Activated T-helper 2 cell treated with anti-CD3 and anti-CD28 coated beads, Interferon-gamma antibody, Interleukin-2, Interleukin-4, amounts not matched to agents 10 μg/mL and 5 μg/mL and 100 μg/mL, durations not matched to agents 14 hours and 24 hours and 36 hours (primary cell): ENCODE measurements at regions not wholly inside any gene's neighbourhood (a gene's known extent, or its start where the extent isn't known, plus 50 kb on each side); places are given as distances from the start of the nearest gene placed in this dataset.

Source experiments
- DNase-seq: peaks from one replicate; pipeline ENCODE4 v3.0.0; 2021; ENCODE audit warnings: low spot score
- H3K27ac Mint-ChIP-seq: one replicate; pipeline ENCODE4 v1.8.0; 2021; ENCODE audit warnings: mixed read lengths
- H3K27me3 Mint-ChIP-seq: one replicate; pipeline ENCODE4 v1.8.0; 2021; ENCODE audit warnings: low read depth, mixed read lengths
- H3K36me3 Mint-ChIP-seq: one replicate; pipeline ENCODE4 v1.8.0; 2021; ENCODE audit warnings: low read depth, mixed read lengths
- H3K4me1 Mint-ChIP-seq: one replicate; pipeline ENCODE4 v1.8.0; 2021; ENCODE audit warnings: low read depth, mixed read lengths
- H3K4me3 Mint-ChIP-seq: one replicate; pipeline ENCODE4 v1.8.0; 2021; ENCODE audit warnings: low read depth, mild to moderate bottlenecking, moderate library complexity, mixed read lengths
- H3K9me3 Mint-ChIP-seq: one replicate; pipeline ENCODE4 v1.8.0; 2021; ENCODE audit warnings: mixed read lengths
- intact Hi-C: fragments of 100-400 bp; cut with micrococcal nuclease; formaldehyde crosslinking; loops from one replicate; pipeline ENCODE4 v1.15.1; 2023

DNA sequence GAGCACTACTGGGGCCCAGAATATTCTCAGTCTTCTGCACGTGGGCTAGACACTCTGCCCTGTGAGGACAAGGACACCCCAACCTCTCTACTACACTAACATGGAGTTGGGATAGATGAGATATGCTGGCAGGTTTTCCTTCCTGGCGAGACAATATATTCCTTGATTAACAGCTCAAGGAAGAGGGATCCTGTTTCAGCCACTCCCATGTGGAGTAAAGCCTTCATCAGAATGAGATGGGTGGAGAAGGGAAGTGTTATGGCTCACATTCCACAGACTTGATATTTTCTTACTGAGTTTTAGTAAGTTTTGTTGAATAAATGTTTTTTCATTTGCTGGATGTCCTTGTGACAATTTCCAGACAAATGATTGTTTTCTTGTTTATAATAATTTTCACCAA is 1187.6 kb downstream of the CDH12 start:
- Mint-ChIP-seq H3K36me3 (no peaks in the 10 kb centered on the region), H3K4me3 (no peak overlapping the region), H3K27me3 (no peaks in the 10 kb centered on the region), H3K4me1 (no peaks in the 10 kb centered on the region), H3K27ac (no peak overlapping the region), H3K9me3 (peaks cover 41% of the 10 kb centered on the region)
- intact Hi-C loops: no loop called here
- DNase-seq: no peak

GRCh38 chr5:21663082-21663481 is 1190.1 kb downstream of the CDH12 start:
- Mint-ChIP-seq H3K27me3 (no peaks in the 10 kb centered on the region), H3K36me3 (no peaks in the 10 kb centered on the region), H3K27ac (no peak overlapping the region)

DNA sequence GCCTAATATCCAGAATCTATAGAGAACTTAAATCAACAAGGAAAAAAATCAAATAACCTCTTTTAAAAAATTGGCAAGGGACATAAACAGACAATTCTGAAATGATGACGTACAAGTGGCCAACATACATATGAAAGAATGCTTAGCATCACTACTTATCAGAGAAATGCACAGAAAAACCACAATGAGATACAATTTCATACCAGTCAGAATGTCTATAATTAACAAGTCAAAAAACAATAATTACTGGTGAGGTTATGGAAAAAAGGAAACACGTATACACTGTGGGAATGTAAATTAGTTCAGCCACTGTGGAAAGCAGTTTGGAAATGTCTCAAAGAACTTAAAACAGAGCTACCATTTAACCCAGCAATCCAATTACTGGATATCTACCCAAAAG is 1192.0 kb downstream of the CDH12 start:
- H3K4me1 Mint-ChIP-seq: no peaks in the 10 kb centered on the region

More at GRCh38 chr5:21663082-21663481, 1190.1 kb downstream of the CDH12 start:
- DNase-seq: no peak
- Mint-ChIP-seq H3K4me1 (no peaks in the 10 kb centered on the region), H3K4me3 (no peak overlapping the region), H3K9me3 (peaks cover 45% of the 10 kb centered on the region)
- intact Hi-C loops: no loop called here

DNA sequence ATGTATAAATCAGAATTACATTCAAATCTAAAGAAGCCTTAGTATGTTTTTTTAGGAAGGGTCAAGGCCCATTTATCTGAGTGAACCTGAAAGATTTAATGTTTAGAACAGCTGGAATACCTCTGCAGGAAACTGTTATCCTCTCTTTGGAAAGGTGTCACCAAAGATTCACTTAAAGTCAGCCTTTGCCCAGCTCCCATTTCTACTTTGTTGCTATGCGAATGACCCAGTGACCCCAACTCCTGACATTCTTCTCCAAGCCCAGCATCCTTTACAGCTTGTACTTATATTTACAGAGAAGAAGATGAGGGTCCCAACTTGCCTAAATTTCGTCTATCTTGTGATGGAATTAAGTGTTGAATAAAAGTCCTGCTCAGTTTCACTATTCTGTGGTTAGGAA is 1198.6 kb downstream of the CDH12 start:
- Mint-ChIP-seq H3K27me3 (no peaks in the 10 kb centered on the region), H3K27ac (no peak overlapping the region), H3K4me3 (no peak overlapping the region), H3K36me3 (no peaks in the 10 kb centered on the region), H3K9me3 (peaks cover 4% of the 10 kb centered on the region), H3K4me1 (no peaks in the 10 kb centered on the region)
- intact Hi-C loops: no loop called here
- no peak for DNase-seq

More for the DNA sequence above, 1192.0 kb downstream of the CDH12 start:
- intact Hi-C loops: no loop called here
- peaks cover 45% of the 10 kb centered on the region for H3K9me3 Mint-ChIP-seq
- H3K36me3 Mint-ChIP-seq: no peaks in the 10 kb centered on the region
- DNase-seq: no peak
- H3K27me3 Mint-ChIP-seq: no peaks in the 10 kb centered on the region
- H3K4me3 Mint-ChIP-seq: no peak overlapping the region
- H3K27ac Mint-ChIP-seq: no peak overlapping the region

- no peaks in the 10 kb centered on the region for H3K27me3 Mint-ChIP-seq
- no peaks in the 10 kb centered on the region for H3K4me1 Mint-ChIP-seq
- H3K27ac Mint-ChIP-seq: no peak overlapping the region
- DNase-seq: no peak
- peaks cover 4% of the 10 kb centered on the region for H3K9me3 Mint-ChIP-seq
- no peaks in the 10 kb centered on the region for H3K36me3 Mint-ChIP-seq
- intact Hi-C loops: no loop called here
- no peak overlapping the region for H3K4me3 Mint-ChIP-seq
These were observed 1203.2 kb downstream of the CDH12 start for GRCh38 chr5:21649969-21650368.

DNA sequence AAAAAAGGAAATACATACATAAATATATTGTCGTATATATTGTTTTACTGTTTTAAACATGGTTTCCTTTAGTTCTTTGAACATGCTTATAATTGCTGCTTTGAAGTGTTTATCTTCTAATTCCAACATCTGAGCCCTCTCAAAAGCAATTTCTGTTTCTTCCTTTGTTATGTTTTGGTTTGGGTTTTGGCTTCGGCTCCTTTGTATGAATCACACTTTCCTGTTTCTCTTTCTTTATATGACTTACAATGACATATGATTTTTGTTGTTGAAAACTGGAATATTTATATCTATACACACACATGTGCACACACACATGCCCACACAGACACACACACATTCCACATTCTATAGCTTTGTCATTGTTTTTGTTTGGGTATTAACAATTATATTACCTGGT is 1206.7 kb downstream of the CDH12 start:
- H3K4me3 Mint-ChIP-seq: no peak overlapping the region
- H3K36me3 Mint-ChIP-seq: no peaks in the 10 kb centered on the region
- H3K27me3 Mint-ChIP-seq: no peaks in the 10 kb centered on the region
- DNase-seq: no peak
- intact Hi-C loops: no loop called here
- H3K9me3 Mint-ChIP-seq: peaks cover 4% of the 10 kb centered on the region
- H3K4me1 Mint-ChIP-seq: no peaks in the 10 kb centered on the region
- no peak overlapping the region for H3K27ac Mint-ChIP-seq

DNA sequence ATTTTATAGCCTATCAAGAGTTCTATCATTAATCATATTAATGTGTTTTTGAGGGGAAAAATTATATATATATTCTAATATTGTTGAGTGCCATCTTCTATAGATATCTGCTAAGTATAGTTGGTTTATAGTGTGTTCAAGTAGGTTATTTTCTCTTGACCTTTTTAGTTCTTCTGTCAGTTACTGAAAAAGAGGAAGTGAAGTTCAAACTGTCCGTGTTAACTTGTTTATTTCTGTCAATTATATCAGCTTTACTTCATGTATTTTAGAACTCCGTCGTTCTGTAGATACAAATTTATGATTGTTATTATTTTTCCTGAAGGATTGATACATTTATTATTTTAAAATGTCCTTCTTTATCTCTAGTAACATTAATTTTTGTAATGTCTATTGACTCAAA is 1209.1 kb downstream of the CDH12 start:
- H3K9me3 Mint-ChIP-seq: peaks cover 4% of the 10 kb centered on the region
- no peak overlapping the region for H3K27ac Mint-ChIP-seq
- H3K36me3 Mint-ChIP-seq: no peaks in the 10 kb centered on the region
- intact Hi-C loops: no loop called here
- H3K4me1 Mint-ChIP-seq: no peaks in the 10 kb centered on the region
- no peaks in the 10 kb centered on the region for H3K27me3 Mint-ChIP-seq
- no peak overlapping the region for H3K4me3 Mint-ChIP-seq
- DNase-seq: no peak

GRCh38 chr5:21642312-21642711 is 1210.8 kb downstream of the CDH12 start:
- Mint-ChIP-seq H3K4me3 (no peak overlapping the region), H3K36me3 (no peaks in the 10 kb centered on the region), H3K9me3 (peaks cover 4% of the 10 kb centered on the region), H3K27ac (no peak overlapping the region), H3K27me3 (no peaks in the 10 kb centered on the region), H3K4me1 (no peaks in the 10 kb centered on the region)
- no peak for DNase-seq
- intact Hi-C loops: no loop called here

DNA sequence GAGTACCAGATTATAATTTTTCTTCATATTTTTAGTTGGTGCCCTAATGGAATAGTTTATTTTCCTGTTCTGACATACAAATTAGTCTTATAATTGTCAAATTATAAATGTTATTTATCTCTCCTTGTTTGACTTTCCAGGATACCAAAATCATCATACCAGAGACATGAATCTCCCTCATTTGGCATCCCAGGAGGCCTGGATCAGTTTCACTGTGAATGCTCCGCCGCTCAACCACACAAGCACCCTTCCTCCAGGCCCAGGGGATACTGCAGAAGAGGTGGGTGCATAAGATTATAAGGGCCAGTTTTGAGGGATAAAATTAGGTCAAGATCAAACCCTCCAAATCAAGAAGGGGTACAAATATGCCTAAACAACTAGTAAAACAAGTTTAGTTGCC is 1229.3 kb downstream of the CDH12 start:
- Mint-ChIP-seq H3K27ac (no peak overlapping the region), H3K9me3 (peaks cover 28% of the 10 kb centered on the region), H3K27me3 (no peaks in the 10 kb centered on the region), H3K4me1 (no peaks in the 10 kb centered on the region), H3K36me3 (no peaks in the 10 kb centered on the region), H3K4me3 (no peak overlapping the region)
- no peak for DNase-seq
- intact Hi-C loops: no loop called here

DNA sequence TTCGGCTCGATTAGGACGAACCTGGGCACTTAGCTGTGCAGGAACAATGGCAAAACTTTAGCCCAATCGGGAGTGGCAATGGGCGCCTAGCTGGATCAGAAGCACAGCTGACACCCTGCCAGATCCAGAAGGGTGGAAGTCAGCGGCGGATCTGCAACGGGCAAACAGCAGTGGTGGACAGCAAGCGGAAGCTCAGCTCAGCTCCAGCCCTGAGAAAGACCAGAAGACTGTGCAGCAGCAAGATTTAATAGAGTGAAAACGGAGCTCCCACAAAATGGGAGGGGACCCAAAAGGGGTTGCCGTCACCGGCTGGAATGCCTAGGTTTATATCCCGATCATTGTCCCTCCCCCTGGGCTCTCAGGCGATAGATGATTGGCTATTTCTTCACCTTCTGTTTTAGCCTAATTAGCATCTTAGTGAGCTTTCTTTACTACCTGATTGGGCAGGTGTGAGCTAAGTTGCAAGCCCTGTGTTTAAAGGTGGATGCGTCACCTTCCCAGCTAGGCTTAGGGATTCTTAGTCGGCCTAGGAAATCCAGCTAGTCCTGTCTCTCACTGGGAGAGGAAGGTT is 1237.9 kb downstream of the CDH12 start:
- no peaks in the 10 kb centered on the region for H3K4me1 Mint-ChIP-seq
- no peaks in the 10 kb centered on the region for H3K27me3 Mint-ChIP-seq
- H3K9me3 Mint-ChIP-seq: peaks cover 12% of the 10 kb centered on the region
- no peak overlapping the region for H3K27ac Mint-ChIP-seq
- intact Hi-C loops: no loop called here
- no peak for DNase-seq
- H3K36me3 Mint-ChIP-seq: no peaks in the 10 kb centered on the region
- H3K4me3 Mint-ChIP-seq: no peak overlapping the region

DNA sequence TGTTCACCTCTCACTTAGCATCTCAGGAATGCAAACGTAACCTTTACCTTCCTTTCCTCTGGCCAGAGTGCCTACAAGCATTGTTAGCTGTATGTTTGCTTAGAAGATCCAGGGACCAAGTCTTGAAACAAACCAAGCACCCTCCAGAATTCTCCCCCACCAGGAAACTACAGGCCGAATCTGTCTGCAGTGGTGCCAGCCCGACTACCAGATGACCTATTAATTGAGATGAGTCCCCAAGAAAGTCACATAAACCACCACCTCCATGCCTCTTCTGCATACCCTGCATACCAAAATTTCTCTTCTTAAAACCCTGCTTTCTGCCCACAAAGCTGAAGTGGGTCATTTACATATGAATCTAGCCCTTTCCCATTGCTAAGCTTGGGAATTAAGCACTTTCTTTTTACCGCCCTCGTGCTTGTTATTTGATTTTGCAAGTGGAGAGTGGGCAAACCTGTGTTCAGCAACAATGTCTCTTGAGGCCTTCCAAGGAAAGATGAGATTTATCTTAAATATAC is 1239.1 kb downstream of the CDH12 start:
- Mint-ChIP-seq H3K36me3 (no peaks in the 10 kb centered on the region), H3K4me1 (no peaks in the 10 kb centered on the region), H3K4me3 (no peak overlapping the region), H3K9me3 (peaks cover 8% of the 10 kb centered on the region), H3K27ac (no peak overlapping the region), H3K27me3 (no peaks in the 10 kb centered on the region)
- intact Hi-C loops: no loop called here
- DNase-seq: no peak

- no peak overlapping the region for H3K4me3 Mint-ChIP-seq
- H3K27ac Mint-ChIP-seq: no peak overlapping the region
- DNase-seq: no peak
- H3K9me3 Mint-ChIP-seq: no peaks in the 10 kb centered on the region
- H3K27me3 Mint-ChIP-seq: no peaks in the 10 kb centered on the region
- no peaks in the 10 kb centered on the region for H3K4me1 Mint-ChIP-seq
- H3K36me3 Mint-ChIP-seq: no peaks in the 10 kb centered on the region
- intact Hi-C loops: no loop called here
These were observed 1249.3 kb downstream of the CDH12 start for GRCh38 chr5:21603796-21604195.

DNA sequence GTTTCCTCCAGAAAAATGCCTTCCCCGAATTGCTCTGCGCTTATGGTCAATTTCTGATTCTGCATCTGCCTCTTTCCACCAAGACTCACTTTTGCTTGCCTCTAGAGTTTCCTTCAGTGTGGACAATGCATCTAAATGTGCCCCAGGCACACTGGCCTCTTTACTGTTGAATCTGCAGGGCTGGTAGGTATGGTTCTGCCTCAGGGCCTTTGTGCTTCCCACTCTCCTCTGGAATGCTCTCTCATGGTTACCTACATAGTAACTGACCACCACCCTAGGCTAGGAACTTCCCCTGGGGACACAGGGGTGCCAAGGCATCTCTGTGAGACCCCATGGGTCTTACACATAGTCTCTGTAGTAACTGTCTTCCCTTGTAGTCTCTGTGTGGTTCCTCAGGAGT is 1258.6 kb downstream of the CDH12 start:
- no peak overlapping the region for H3K27ac Mint-ChIP-seq
- H3K36me3 Mint-ChIP-seq: no peaks in the 10 kb centered on the region
- no peaks in the 10 kb centered on the region for H3K4me1 Mint-ChIP-seq
- DNase-seq: no peak
- H3K9me3 Mint-ChIP-seq: peaks cover 8% of the 10 kb centered on the region
- no peak overlapping the region for H3K4me3 Mint-ChIP-seq
- intact Hi-C loops: no loop called here
- no peaks in the 10 kb centered on the region for H3K27me3 Mint-ChIP-seq

DNA sequence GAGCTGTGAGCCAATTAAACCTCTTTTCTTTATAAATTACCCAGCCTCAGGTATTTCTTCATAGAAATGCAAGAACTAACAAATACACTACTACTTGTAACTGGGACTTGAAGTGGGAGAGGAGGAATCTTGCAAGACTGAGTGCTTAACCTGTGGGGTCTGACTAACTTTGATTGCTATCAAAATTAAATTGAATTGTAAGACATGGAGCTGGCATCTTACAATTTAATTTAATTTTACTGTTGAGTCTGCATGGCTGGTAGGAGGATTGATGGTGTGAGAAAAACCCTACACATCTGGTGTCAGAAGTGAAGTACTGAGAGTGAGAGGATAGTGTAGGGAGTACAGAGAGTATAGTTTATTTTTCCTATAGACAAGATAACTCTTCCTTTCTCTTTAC is 1259.9 kb downstream of the CDH12 start:
- Mint-ChIP-seq H3K36me3 (no peaks in the 10 kb centered on the region), H3K27me3 (no peaks in the 10 kb centered on the region), H3K9me3 (peaks cover 11% of the 10 kb centered on the region), H3K27ac (no peak overlapping the region), H3K4me1 (no peaks in the 10 kb centered on the region), H3K4me3 (no peak overlapping the region)
- intact Hi-C loops: no loop called here
- no peak for DNase-seq
